GDM1 (cell line): ENCODE measurements at regions not wholly inside any gene's neighbourhood (a gene's known extent, or its start where the extent isn't known, plus 50 kb on each side); places are given as distances from the start of the nearest gene placed in this dataset.
"Not testable (repeated sequence)": the region's sequence is repeated elsewhere in the genome, so short reads cannot be mapped to it uniquely, and the experiment has no call there.

ENCODE experiments used
- DNase-seq: peaks from one replicate; lab custom pipeline; 2025; lab: John Stamatoyannopoulos, UW

- DNase-seq: no peak
Measured at GRCh38 chr10:22824984-22825383, 102.9 kb upstream of the ARMC3 start.

- DNase-seq: no peak
Measured at GRCh38 chr10:22824520-22824919, 103.3 kb upstream of the ARMC3 start.

- no peak for DNase-seq
Measured at GRCh38 chr10:22823109-22823508, 104.7 kb upstream of the ARMC3 start.

- DNase-seq: not testable (repeated sequence)
Measured at GRCh38 chr10:22821921-22822320, 105.9 kb upstream of the ARMC3 start.

- DNase-seq: no peak
Measured at GRCh38 chr10:22821501-22821900, 106.4 kb upstream of the ARMC3 start.

GRCh38 chr10:22816298-22816653, 101.9 kb upstream of the PIP4K2A start:
- no peak for DNase-seq

- no peak for DNase-seq
Measured at GRCh38 chr10:22810643-22811465, 96.5 kb upstream of the PIP4K2A start.

GRCh38 chr10:22807238-22807637, 92.9 kb upstream of the PIP4K2A start:
- no peak for DNase-seq

GRCh38 chr10:22805304-22805703, 90.9 kb upstream of the PIP4K2A start:
- no peak for DNase-seq

- DNase-seq: no peak
Measured at GRCh38 chr10:22803261-22803885, 89.0 kb upstream of the PIP4K2A start.

GRCh38 chr10:22801785-22802184, 87.4 kb upstream of the PIP4K2A start:
- no peak for DNase-seq

GRCh38 chr10:22797796-22798195, 83.4 kb upstream of the PIP4K2A start:
- DNase-seq: not testable (repeated sequence)

GRCh38 chr10:22795546-22795945, 81.2 kb upstream of the PIP4K2A start:
- no peak for DNase-seq

- no peak for DNase-seq
Measured at GRCh38 chr10:22792161-22792560, 77.8 kb upstream of the PIP4K2A start.

- DNase-seq: no peak
Measured at GRCh38 chr10:22791665-22792064, 77.3 kb upstream of the PIP4K2A start.

GRCh38 chr10:22784668-22785067, 70.3 kb upstream of the PIP4K2A start:
- no peak for DNase-seq

- DNase-seq: no peak
Measured at GRCh38 chr10:22783807-22784206, 69.4 kb upstream of the PIP4K2A start.

- no peak for DNase-seq
Measured at GRCh38 chr10:22780474-22780885, 66.1 kb upstream of the PIP4K2A start.

GRCh38 chr10:22779331-22780019, 65.1 kb upstream of the PIP4K2A start:
- DNase-seq: no peak

- no peak for DNase-seq
Measured at GRCh38 chr10:22774102-22774501, 59.7 kb upstream of the PIP4K2A start.

GRCh38 chr10:22771631-22772030, 57.3 kb upstream of the PIP4K2A start:
- DNase-seq: not testable (repeated sequence)

GRCh38 chr10:22770270-22770669, 55.9 kb upstream of the PIP4K2A start:
- no peak for DNase-seq

- no peak for DNase-seq
Measured at GRCh38 chr10:22767859-22768258, 53.5 kb upstream of the PIP4K2A start.
